GM21381 (cell line): ENCODE measurements at regions not wholly inside any gene's neighbourhood (a gene's known extent, or its start where the extent isn't known, plus 50 kb on each side); places are given as distances from the start of the nearest gene placed in this dataset.

Experiments
- ATAC-seq: cut with Tn5 transposase; IDR thresholded peaks from one replicate; pipeline ENCODE4 v1.9.1; 2021; ENCODE audit warnings: mild to moderate bottlenecking, moderate library complexity; ENCODE audit not compliant: unreplicated experiment

- no peak for ATAC-seq
Measured at GRCh38 chr18:73861771-73862170, 285.9 kb downstream of the FBXO15 start.

GRCh38 chr18:73859837-73860397, 287.7 kb downstream of the FBXO15 start:
- no peak for ATAC-seq

GRCh38 chr18:73852789-73853549, 294.7 kb downstream of the FBXO15 start:
- ATAC-seq, result no peak

- ATAC-seq, result no peak
Measured at GRCh38 chr18:73850782-73851181, 296.9 kb downstream of the FBXO15 start.

GRCh38 chr18:73848656-73849055, 299.0 kb downstream of the FBXO15 start:
- no peak for ATAC-seq

- no peak for ATAC-seq
Measured at GRCh38 chr18:73843455-73843854, 304.2 kb downstream of the FBXO15 start.

GRCh38 chr18:73842795-73843394, 304.7 kb downstream of the FBXO15 start:
- ATAC-seq, result peak; percentile 92

- no peak for ATAC-seq
Measured at GRCh38 chr18:73841661-73842060, 306.0 kb downstream of the FBXO15 start.

GRCh38 chr18:73840319-73840945, 307.2 kb downstream of the FBXO15 start:
- no peak for ATAC-seq

- ATAC-seq, result no peak
Measured at GRCh38 chr18:73839441-73839840, 308.2 kb downstream of the FBXO15 start.

- no peak for ATAC-seq
Measured at GRCh38 chr18:73838107-73838506, 309.5 kb downstream of the FBXO15 start.

- ATAC-seq, result no peak
Measured at GRCh38 chr18:73835656-73836364, 311.8 kb downstream of the FBXO15 start.

GRCh38 chr18:73835039-73835438, 312.6 kb downstream of the FBXO15 start:
- no peak for ATAC-seq

- no peak for ATAC-seq
Measured at GRCh38 chr18:73831688-73832087, 315.9 kb downstream of the FBXO15 start.

- ATAC-seq, result no peak
Measured at GRCh38 chr18:73829146-73829545, 318.5 kb downstream of the FBXO15 start.

GRCh38 chr18:73827801-73828200, 319.8 kb downstream of the FBXO15 start:
- no peak for ATAC-seq

GRCh38 chr18:73826098-73826497, 321.5 kb downstream of the FBXO15 start:
- no peak for ATAC-seq

GRCh38 chr18:73824671-73825070, 323.0 kb downstream of the FBXO15 start:
- no peak for ATAC-seq

GRCh38 chr18:73812423-73812822, 335.2 kb downstream of the FBXO15 start:
- ATAC-seq, result no peak

GRCh38 chr18:73807551-73808192, 340.0 kb downstream of the FBXO15 start:
- ATAC-seq, result no peak

GRCh38 chr18:73805991-73806390, 341.6 kb downstream of the FBXO15 start:
- no peak for ATAC-seq
